Keratinocyte (primary cell): ENCODE measurements at regions not wholly inside any gene's neighbourhood (a gene's known extent, or its start where the extent isn't known, plus 50 kb on each side); places are given as distances from the start of the nearest gene placed in this dataset.

Experiments
- EZH2 ChIP-seq: IDR thresholded peaks from one replicate; pipeline ENCODE4 v1.6.1; 2012; ENCODE audit warnings: inconsistent platforms, mild to moderate bottlenecking, low read length, moderate library complexity
- TF ChIP-seq, protein P1 (sequence below), 3 experiments: IDR thresholded peaks in 1 of 3; conservative IDR thresholded peaks in 1 of 3; optimal IDR thresholded peaks in 1 of 3; 2 replicates in 2 of 3; 3 replicates in 1 of 3; pipeline versions ENCODE3 to v1.5.1; 2011; ENCODE audit warnings: low read length in 3 of 3, mild to moderate bottlenecking in 3 of 3, moderate library complexity in 2 of 3, control low read depth in 1 of 3, inconsistent platforms in 1 of 3; ENCODE audit not compliant: insufficient read depth in 2 of 3; ENCODE audit errors: extremely low read depth in 1 of 3

DNA sequence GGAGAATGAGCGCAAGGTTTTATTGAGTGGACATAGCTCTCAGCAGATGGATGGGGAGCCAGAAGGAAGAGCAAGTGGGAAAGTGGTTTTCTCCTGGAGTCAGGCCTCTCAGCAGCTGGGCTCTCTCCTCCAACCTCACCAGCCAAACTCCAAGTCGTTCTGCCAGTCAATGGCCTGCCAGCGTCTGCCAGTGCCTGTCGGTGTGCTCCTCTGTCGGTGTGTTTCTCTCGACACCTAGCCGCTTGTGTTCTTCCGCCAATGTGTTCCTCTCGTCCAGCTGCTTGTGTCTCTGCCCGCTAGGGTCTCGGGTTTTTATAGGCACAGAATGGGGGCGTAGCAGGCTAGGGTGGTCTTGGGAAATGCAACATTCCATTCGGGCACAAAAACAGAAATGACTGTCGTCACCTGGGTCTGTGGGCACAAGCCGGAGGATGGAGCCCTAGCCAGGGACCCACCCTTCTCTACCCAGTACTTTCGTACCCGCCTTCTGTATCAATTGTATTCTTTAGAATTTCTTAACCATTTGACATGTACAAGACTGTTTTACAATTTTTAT lies 1365.4 kb downstream of the FSCB start:
- TF ChIP-seq, protein P1, sequence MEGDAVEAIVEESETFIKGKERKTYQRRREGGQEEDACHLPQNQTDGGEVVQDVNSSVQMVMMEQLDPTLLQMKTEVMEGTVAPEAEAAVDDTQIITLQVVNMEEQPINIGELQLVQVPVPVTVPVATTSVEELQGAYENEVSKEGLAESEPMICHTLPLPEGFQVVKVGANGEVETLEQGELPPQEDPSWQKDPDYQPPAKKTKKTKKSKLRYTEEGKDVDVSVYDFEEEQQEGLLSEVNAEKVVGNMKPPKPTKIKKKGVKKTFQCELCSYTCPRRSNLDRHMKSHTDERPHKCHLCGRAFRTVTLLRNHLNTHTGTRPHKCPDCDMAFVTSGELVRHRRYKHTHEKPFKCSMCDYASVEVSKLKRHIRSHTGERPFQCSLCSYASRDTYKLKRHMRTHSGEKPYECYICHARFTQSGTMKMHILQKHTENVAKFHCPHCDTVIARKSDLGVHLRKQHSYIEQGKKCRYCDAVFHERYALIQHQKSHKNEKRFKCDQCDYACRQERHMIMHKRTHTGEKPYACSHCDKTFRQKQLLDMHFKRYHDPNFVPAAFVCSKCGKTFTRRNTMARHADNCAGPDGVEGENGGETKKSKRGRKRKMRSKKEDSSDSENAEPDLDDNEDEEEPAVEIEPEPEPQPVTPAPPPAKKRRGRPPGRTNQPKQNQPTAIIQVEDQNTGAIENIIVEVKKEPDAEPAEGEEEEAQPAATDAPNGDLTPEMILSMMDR (optimal IDR thresholded peaks at IDR 0.05 in 1 of 3, IDR thresholded peaks at IDR 0.05 in 1 of 3, conservative IDR thresholded peaks at IDR 0.05 in 1 of 3; ENCODE audit: extremely low read depth in 1 of 3, insufficient read depth in 2 of 3, low read length in 3 of 3): no peak
- TF ChIP-seq EZH2: no peak
